Endothelial cell (in vitro differentiated cells): ENCODE measurements at regions not wholly inside any gene's neighbourhood (a gene's known extent, or its start where the extent isn't known, plus 50 kb on each side); places are given as distances from the start of the nearest gene placed in this dataset.

Source experiments
- DNase-seq: peaks from one replicate; pipeline ENCODE4 v3.0.0; 2021; ENCODE audit warnings: low spot score
- H3K27ac Mint-ChIP-seq: one replicate; pipeline ENCODE4 v1.8.0; 2021; ENCODE audit warnings: mixed read lengths, inconsistent platforms; ENCODE audit not compliant: unreplicated experiment
- H3K27me3 Mint-ChIP-seq: one replicate; pipeline ENCODE4 v1.8.0; 2021; ENCODE audit warnings: mild to moderate bottlenecking, moderate library complexity, mixed read lengths, inconsistent platforms; ENCODE audit not compliant: unreplicated experiment
- H3K36me3 Mint-ChIP-seq: one replicate; pipeline ENCODE4 v1.8.0; 2021; ENCODE audit warnings: mild to moderate bottlenecking, low read depth, mixed read lengths, inconsistent platforms; ENCODE audit not compliant: unreplicated experiment
- H3K4me1 Mint-ChIP-seq: one replicate; pipeline ENCODE4 v1.8.0; 2021; ENCODE audit warnings: mild to moderate bottlenecking, mixed read lengths, inconsistent platforms; ENCODE audit not compliant: unreplicated experiment
- H3K4me3 Mint-ChIP-seq: one replicate; pipeline ENCODE4 v1.8.0; 2021; ENCODE audit warnings: mild to moderate bottlenecking, mixed read lengths, inconsistent platforms; ENCODE audit not compliant: unreplicated experiment
- H3K9me3 Mint-ChIP-seq: one replicate; pipeline ENCODE4 v1.8.0; 2021; ENCODE audit warnings: mixed read lengths, inconsistent platforms; ENCODE audit not compliant: unreplicated experiment
- TF ChIP-seq, protein P1 (sequence below): fragments of 200-600 bp; sonication (generic); IDR thresholded peaks from one replicate; pipeline ENCODE4 v1.5.0; 2021; ENCODE audit warnings: antibody characterized with exemption; ENCODE audit not compliant: unreplicated experiment

DNA sequence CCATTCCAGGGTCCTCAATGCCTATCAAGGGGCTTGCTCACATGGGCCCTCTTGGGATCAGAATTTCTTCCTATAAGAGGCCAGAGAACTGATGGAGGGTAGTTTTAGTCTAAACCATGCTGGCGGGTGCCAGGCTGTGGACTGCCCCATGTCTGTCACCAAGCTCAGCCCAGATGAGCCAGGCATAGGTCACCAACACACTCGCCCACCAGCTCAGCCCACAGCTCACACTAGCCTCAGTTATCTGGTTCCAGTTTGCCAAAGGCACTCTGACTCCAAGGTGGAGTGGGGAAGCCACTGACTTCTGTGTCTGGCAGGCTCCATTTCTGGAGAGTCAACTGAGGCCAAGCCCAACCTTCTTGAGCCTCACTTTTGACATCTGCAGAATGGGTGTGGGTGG lies 50.7 kb upstream of the INSYN1 start:
- H3K27ac Mint-ChIP-seq: no peak overlapping the region
- H3K9me3 Mint-ChIP-seq: no peaks in the 10 kb centered on the region
- TF ChIP-seq, protein P1, sequence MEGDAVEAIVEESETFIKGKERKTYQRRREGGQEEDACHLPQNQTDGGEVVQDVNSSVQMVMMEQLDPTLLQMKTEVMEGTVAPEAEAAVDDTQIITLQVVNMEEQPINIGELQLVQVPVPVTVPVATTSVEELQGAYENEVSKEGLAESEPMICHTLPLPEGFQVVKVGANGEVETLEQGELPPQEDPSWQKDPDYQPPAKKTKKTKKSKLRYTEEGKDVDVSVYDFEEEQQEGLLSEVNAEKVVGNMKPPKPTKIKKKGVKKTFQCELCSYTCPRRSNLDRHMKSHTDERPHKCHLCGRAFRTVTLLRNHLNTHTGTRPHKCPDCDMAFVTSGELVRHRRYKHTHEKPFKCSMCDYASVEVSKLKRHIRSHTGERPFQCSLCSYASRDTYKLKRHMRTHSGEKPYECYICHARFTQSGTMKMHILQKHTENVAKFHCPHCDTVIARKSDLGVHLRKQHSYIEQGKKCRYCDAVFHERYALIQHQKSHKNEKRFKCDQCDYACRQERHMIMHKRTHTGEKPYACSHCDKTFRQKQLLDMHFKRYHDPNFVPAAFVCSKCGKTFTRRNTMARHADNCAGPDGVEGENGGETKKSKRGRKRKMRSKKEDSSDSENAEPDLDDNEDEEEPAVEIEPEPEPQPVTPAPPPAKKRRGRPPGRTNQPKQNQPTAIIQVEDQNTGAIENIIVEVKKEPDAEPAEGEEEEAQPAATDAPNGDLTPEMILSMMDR: no peak
- H3K4me1 Mint-ChIP-seq: peaks cover 28% of the 10 kb centered on the region
- peaks cover 9% of the 10 kb centered on the region for H3K27me3 Mint-ChIP-seq
- no peaks in the 10 kb centered on the region for H3K36me3 Mint-ChIP-seq
- no peak overlapping the region for H3K4me3 Mint-ChIP-seq
- no peak for DNase-seq

DNA sequence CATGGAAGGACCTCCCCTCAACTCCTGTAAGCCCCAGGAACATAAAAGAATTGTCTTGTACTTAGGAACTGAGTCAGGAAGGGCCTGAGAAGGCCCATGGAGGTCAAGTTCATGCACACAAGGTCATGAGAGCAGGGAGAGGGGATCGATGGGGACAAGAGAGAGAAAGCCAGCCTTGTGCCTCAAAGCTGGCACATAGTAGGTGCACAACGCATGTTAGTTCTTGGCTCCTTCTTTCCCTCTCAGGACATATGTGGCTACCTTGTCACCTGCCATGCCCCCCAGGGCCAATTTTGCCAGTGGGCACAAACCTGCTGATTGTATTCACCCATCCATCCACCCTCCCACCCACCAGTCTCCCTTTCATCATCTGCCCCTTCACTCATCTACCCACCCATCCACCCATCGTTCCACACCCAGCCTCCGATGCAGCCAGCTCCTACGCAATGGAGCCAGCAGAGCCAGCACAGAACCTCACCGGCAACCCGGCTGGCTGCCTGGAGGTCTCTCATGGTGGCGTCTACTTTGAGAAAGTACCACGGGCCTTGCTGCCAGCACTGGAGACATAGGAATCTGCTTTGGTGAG lies 52.4 kb upstream of the INSYN1 start:
- TF ChIP-seq, protein P1: no peak
- Mint-ChIP-seq H3K9me3 (no peaks in the 10 kb centered on the region), H3K27me3 (peaks cover 7% of the 10 kb centered on the region), H3K4me1 (peaks cover 12% of the 10 kb centered on the region), H3K4me3 (no peak overlapping the region), H3K27ac (no peak overlapping the region), H3K36me3 (peaks cover 5% of the 10 kb centered on the region)
- DNase-seq: no peak

DNA sequence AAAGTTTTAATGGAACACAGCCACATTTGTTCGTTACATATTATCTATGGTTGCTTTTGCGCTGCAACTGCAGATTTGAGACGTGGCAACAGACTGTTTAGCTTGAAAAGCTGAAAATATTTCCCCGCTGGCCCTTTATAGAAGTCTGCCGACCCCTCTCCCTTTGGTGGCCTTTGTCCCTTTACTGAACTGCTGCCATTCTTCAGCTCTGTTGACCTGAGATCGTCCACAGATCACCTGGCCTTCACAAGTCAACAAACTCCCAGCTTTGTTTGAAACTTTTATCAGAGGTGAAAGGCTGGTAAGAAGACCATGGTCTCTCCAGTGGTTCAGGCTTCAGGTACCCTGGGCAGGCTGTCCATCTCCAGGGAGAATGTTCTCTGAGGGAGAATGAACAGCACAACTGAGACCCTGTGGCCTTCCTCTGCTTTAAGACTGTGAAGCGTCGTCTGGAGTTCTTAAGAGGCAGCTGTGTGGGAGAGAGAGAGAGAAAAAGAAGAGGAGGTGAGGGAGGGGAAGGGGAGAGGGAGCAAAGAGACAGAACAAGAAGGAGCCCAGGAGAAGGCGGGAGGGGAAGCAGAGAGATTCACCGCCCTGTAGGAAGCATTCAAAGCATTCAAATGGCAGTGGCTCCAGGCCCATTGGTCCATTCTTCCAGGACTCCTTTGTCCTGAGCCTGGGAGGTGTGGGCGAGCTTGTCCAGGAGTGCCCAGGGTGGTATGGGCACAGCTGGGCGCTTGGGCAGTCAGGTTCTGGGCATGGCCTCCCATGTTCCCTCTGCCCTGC lies 53.7 kb upstream of the INSYN1 start:
- H3K27ac Mint-ChIP-seq: no peak overlapping the region
- peaks cover 3% of the 10 kb centered on the region for H3K4me1 Mint-ChIP-seq
- no peaks in the 10 kb centered on the region for H3K9me3 Mint-ChIP-seq
- TF ChIP-seq, protein P1: no peak
- peaks cover 5% of the 10 kb centered on the region for H3K27me3 Mint-ChIP-seq
- DNase-seq: no peak
- peaks cover 5% of the 10 kb centered on the region for H3K36me3 Mint-ChIP-seq
- H3K4me3 Mint-ChIP-seq: no peak overlapping the region

DNA sequence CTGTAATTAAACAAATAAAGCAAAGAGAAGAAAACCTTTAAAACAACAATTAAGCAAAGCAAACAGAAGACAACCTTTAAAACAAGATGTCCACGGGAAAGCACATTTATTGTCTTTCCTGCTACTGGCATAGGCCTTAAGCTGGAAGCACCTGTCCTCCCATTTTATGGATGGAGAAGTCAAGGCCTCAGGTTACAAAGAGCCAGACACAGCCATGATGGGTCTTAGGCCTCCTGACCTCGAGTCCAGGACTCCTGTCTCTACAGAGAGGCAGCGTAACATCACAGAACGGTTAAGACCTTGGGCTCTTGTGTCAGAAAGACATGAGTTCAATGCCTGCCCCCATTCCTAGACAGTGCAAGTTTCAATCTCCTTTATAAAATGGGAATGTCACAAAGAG lies 54.7 kb upstream of the INSYN1 start:
- TF ChIP-seq, protein P1: no peak
- no peak overlapping the region for H3K27ac Mint-ChIP-seq
- no peak for DNase-seq
- no peak overlapping the region for H3K4me3 Mint-ChIP-seq
- H3K9me3 Mint-ChIP-seq: no peaks in the 10 kb centered on the region
- peaks cover 5% of the 10 kb centered on the region for H3K36me3 Mint-ChIP-seq
- H3K4me1 Mint-ChIP-seq: peaks cover 10% of the 10 kb centered on the region
- peaks cover 5% of the 10 kb centered on the region for H3K27me3 Mint-ChIP-seq

DNA sequence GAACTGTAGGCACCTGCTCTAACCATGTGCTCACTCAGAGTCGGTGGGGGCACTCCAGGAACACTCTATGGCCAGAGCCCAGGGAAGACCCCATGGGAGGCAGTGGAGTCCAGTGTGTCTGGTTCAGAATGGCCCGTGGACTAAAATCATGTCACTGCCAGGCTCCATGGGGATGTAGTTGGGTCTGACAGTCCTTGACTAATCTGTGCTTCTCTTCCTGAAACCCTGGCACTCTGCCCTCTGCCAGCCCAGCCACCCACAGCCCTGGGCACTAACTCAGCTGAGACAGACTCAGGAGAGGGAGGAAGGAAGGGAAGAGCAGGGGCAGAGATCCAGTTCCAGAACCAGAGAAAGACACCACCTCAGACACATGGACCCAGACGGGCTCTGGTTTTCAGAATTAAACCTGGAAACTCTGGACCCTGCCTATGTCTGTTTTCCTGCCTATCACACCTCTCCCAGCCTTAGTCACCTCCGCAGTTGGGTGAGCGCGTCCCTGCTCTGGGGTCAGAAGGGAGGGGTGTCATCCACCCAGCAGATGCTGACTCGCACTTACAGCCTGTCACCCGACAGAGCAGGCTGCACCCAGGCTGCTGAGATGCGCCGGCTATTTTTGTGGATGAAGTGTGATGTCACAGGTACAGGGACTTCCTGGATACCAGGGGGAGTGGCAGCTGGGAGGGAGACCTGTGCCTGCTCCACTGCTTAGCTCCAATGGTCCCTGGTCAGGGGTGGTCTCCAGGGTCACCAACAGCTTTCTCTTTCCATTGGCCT lies 56.8 kb upstream of the INSYN1 start:
- Mint-ChIP-seq H3K9me3 (no peaks in the 10 kb centered on the region), H3K27me3 (peaks cover 5% of the 10 kb centered on the region), H3K4me3 (no peak overlapping the region), H3K36me3 (peaks cover 5% of the 10 kb centered on the region), H3K4me1 (peaks cover 16% of the 10 kb centered on the region), H3K27ac (no peak overlapping the region)
- DNase-seq: no peak
- TF ChIP-seq, protein P1: no peak
